Caco-2 (cell line): ENCODE measurements at regions not wholly inside any gene's neighbourhood (a gene's known extent, or its start where the extent isn't known, plus 50 kb on each side); places are given as distances from the start of the nearest gene placed in this dataset.

Experiments used
- BruUV-seq: library from RNA; stranded (reverse); fragments of 400-500 nt; replicated peaks from 2 replicates; lab custom pipeline; 2021; lab: Mats Ljungman, UMichigan
- CTCF ChIA-PET: fragments of 300-600 bp; sonication (Branson Sonifier 250); formaldehyde crosslinking; loops from one replicate; lab custom pipeline; 2022; ENCODE audit warnings: antibody characterized with exemption; lab: Charles Lee
- POLR2A ChIA-PET: fragments of 300-600 bp; sonication (Branson Sonifier 250); formaldehyde crosslinking; loops from one replicate; lab custom pipeline; 2022; ENCODE audit warnings: antibody characterized with exemption; lab: Charles Lee
- DNase-seq, 2 experiments: peaks; one replicate each; pipeline versions ENCODE4 v3.0.0 to v3.0.0-alpha.2; 2020 to 2022
- H3K27me3 ChIP-seq: replicated peaks from 2 replicates; pipeline ENCODE4 v1.6.0; 2011; ENCODE audit warnings: low read length; ENCODE audit not compliant: control insufficient read depth, insufficient read depth
- H3K36me3 ChIP-seq: 2 replicates; pipeline ENCODE4 v1.5.1; 2011; ENCODE audit warnings: low read length; ENCODE audit not compliant: control insufficient read depth, insufficient read depth
- H3K4me1 ChIP-seq: fragments of 250-450 bp; sonication (Bioruptor Pico); 2 replicates; pipeline ENCODE4 v1.5.1; 2020; ENCODE audit warnings: mild to moderate bottlenecking
- H3K4me3 ChIP-seq: 2 replicates; pipeline ENCODE4 v1.5.1; 2011; ENCODE audit warnings: low read depth, mild to moderate bottlenecking, control low read depth, low read length
- H3K9me3 ChIP-seq: fragments of 250-450 bp; sonication (Bioruptor Pico); 2 replicates; pipeline ENCODE4 v1.5.1; 2020; ENCODE audit warnings: mild to moderate bottlenecking, moderate library complexity
- H3K27ac Mint-ChIP-seq: one replicate; pipeline ENCODE4 v1.8.0; 2022; ENCODE audit warnings: mixed read lengths; ENCODE audit not compliant: unreplicated experiment
- H3K27me3 Mint-ChIP-seq: one replicate; pipeline ENCODE4 v1.8.0; 2022; ENCODE audit warnings: mixed read lengths; ENCODE audit not compliant: insufficient read depth, unreplicated experiment
- H3K36me3 Mint-ChIP-seq: one replicate; pipeline ENCODE4 v1.8.0; 2022; ENCODE audit warnings: mild to moderate bottlenecking, mixed read lengths; ENCODE audit not compliant: insufficient read depth, unreplicated experiment
- H3K4me1 Mint-ChIP-seq: one replicate; pipeline ENCODE4 v1.8.0; 2022; ENCODE audit warnings: low read depth, mixed read lengths; ENCODE audit not compliant: unreplicated experiment
- H3K4me3 Mint-ChIP-seq: one replicate; pipeline ENCODE4 v1.8.0; 2022; ENCODE audit warnings: mild to moderate bottlenecking, moderate library complexity, mixed read lengths; ENCODE audit not compliant: unreplicated experiment
- H3K9me3 Mint-ChIP-seq: one replicate; pipeline ENCODE4 v1.8.0; 2022; ENCODE audit warnings: mixed read lengths; ENCODE audit not compliant: unreplicated experiment
- intact Hi-C: fragments of 100-400 bp; cut with micrococcal nuclease; formaldehyde crosslinking; loops from one replicate; pipeline ENCODE4 v1.10.0; 2022; ENCODE audit not compliant: unreplicated experiment
- TF ChIP-seq, protein P1 (sequence below), 2 experiments: fragments of 200-600 bp in 1 of 2; IDR thresholded peaks; 1 replicate in 1 of 2; 2 replicates in 1 of 2; pipeline versions ENCODE4 v1.5.1 to v1.8.0; 2011 to 2022; ENCODE audit warnings: antibody characterized with exemption in 1 of 2, control low read depth in 1 of 2, inconsistent platforms in 1 of 2, low read depth in 1 of 2, low read length in 1 of 2, mild to moderate bottlenecking in 1 of 2, moderate library complexity in 1 of 2; ENCODE audit not compliant: insufficient read depth in 1 of 2, severe bottlenecking in 1 of 2, unreplicated experiment in 1 of 2

- ChIA-PET POLR2A (no interaction called here), CTCF (interaction anchor here (0.7 kb wide), 1 partner anchor 8 kb away, joined by 3 read pairs; no protein-coding TSS in a partner anchor)
- TF ChIP-seq, protein P1, sequence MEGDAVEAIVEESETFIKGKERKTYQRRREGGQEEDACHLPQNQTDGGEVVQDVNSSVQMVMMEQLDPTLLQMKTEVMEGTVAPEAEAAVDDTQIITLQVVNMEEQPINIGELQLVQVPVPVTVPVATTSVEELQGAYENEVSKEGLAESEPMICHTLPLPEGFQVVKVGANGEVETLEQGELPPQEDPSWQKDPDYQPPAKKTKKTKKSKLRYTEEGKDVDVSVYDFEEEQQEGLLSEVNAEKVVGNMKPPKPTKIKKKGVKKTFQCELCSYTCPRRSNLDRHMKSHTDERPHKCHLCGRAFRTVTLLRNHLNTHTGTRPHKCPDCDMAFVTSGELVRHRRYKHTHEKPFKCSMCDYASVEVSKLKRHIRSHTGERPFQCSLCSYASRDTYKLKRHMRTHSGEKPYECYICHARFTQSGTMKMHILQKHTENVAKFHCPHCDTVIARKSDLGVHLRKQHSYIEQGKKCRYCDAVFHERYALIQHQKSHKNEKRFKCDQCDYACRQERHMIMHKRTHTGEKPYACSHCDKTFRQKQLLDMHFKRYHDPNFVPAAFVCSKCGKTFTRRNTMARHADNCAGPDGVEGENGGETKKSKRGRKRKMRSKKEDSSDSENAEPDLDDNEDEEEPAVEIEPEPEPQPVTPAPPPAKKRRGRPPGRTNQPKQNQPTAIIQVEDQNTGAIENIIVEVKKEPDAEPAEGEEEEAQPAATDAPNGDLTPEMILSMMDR (IDR thresholded peaks at IDR 0.05; ENCODE audit: insufficient read depth in 1 of 2, low read depth in 1 of 2, low read length in 1 of 2, severe bottlenecking in 1 of 2, unreplicated experiment in 1 of 2) = no peak
- no peak overlapping the region for H3K4me3 Mint-ChIP-seq
- peaks cover 21% of the 10 kb centered on the region for H3K4me1 ChIP-seq
- BruUV-seq = no TSS peak
- no peak for DNase-seq
- H3K27me3 ChIP-seq = no peaks in the 10 kb centered on the region
- peaks cover 12% of the 10 kb centered on the region for H3K9me3 Mint-ChIP-seq
- intact Hi-C loops = no loop called here
- no peak overlapping the region for H3K27ac Mint-ChIP-seq
- no peaks in the 10 kb centered on the region for H3K4me1 Mint-ChIP-seq
- H3K36me3 Mint-ChIP-seq = no peaks in the 10 kb centered on the region
- no peaks in the 10 kb centered on the region for H3K9me3 ChIP-seq
- peaks cover 2% of the 10 kb centered on the region for H3K27me3 Mint-ChIP-seq
- no peak overlapping the region for H3K4me3 ChIP-seq
- no peaks in the 10 kb centered on the region for H3K36me3 ChIP-seq
Observed at GRCh38 chr6:33869826-33870423, 66.1 kb upstream of the MLN start.

GRCh38 chr6:33869121-33869520 lies 65.3 kb upstream of the MLN start:
- H3K9me3 ChIP-seq = no peaks in the 10 kb centered on the region
- H3K4me1 ChIP-seq = peaks cover 17% of the 10 kb centered on the region
- Mint-ChIP-seq H3K27ac (no peak overlapping the region), H3K4me3 (no peak overlapping the region), H3K4me1 (no peaks in the 10 kb centered on the region), H3K36me3 (no peaks in the 10 kb centered on the region), H3K9me3 (peaks cover 12% of the 10 kb centered on the region), H3K27me3 (peaks cover 2% of the 10 kb centered on the region)
- H3K4me3 ChIP-seq = no peak overlapping the region
- H3K36me3 ChIP-seq = no peaks in the 10 kb centered on the region
- BruUV-seq = no TSS peak
- TF ChIP-seq, protein P1 (IDR thresholded peaks at IDR 0.05; ENCODE audit: insufficient read depth in 1 of 2, low read depth in 1 of 2, low read length in 1 of 2, severe bottlenecking in 1 of 2, unreplicated experiment in 1 of 2) = no peak
- POLR2A ChIA-PET = no interaction called here
- no peak for DNase-seq
- intact Hi-C loops = no loop called here
- CTCF ChIA-PET = interaction anchor here (0.7 to 1.1 kb wide), 2 partner anchors 7 to 15 kb away, joined by 3 read pairs; no protein-coding TSS in a partner anchor
- H3K27me3 ChIP-seq = no peaks in the 10 kb centered on the region

GRCh38 chr6:33868141-33868540 lies 64.3 kb upstream of the MLN start:
- Mint-ChIP-seq H3K27ac (no peak overlapping the region), H3K27me3 (peaks cover 2% of the 10 kb centered on the region), H3K36me3 (no peaks in the 10 kb centered on the region), H3K4me3 (no peak overlapping the region), H3K9me3 (peaks cover 12% of the 10 kb centered on the region), H3K4me1 (no peaks in the 10 kb centered on the region)
- H3K36me3 ChIP-seq = no peaks in the 10 kb centered on the region
- H3K4me1 ChIP-seq = peaks cover 7% of the 10 kb centered on the region
- no peak overlapping the region for H3K4me3 ChIP-seq
- no peaks in the 10 kb centered on the region for H3K9me3 ChIP-seq
- TF ChIP-seq, protein P1 (IDR thresholded peaks at IDR 0.05; ENCODE audit: insufficient read depth in 1 of 2, low read depth in 1 of 2, low read length in 1 of 2, severe bottlenecking in 1 of 2, unreplicated experiment in 1 of 2) = no peak
- DNase-seq = no peak
- intact Hi-C loops = no loop called here
- H3K27me3 ChIP-seq = no peaks in the 10 kb centered on the region
- no TSS peak for BruUV-seq
- ChIA-PET POLR2A (interaction anchor here (0.7 kb wide), 1 partner anchor 56 kb away, joined by 15 read pairs; no protein-coding TSS in a partner anchor), CTCF (interaction anchor here (1.1 kb wide), 1 partner anchor 14 kb away, joined by 3 read pairs; no protein-coding TSS in a partner anchor)
